ENCODE measurements at regions not wholly inside any gene's neighbourhood (a gene's known extent, or its start where the extent isn't known, plus 50 kb on each side); places are given as distances from the start of the nearest gene placed in this dataset.
"Not testable (repeated sequence)": the region's sequence is repeated elsewhere in the genome, so short reads cannot be mapped to it uniquely, and the experiment has no call there.

GRCh38 chr6:114827135-114827534 is 484.3 kb upstream of the HS3ST5 start:
- Histone ChIP-seq H3K4me3 (ENCODE audit: low read length) (no peak overlapping the region), H3K79me2 (ENCODE audit: low read length) (no peaks in the 10 kb centered on the region), H3K4me1 (ENCODE audit: low read length) (no peaks in the 10 kb centered on the region), H3K27ac (ENCODE audit: low read length) (no peak overlapping the region), H3K4me2 (ENCODE audit: low read depth, low read length) (no peak overlapping the region), H3K36me3 (replicated peaks; ENCODE audit: insufficient read depth, low read length) (no peaks in the 10 kb centered on the region), H3K9me3 (replicated peaks; ENCODE audit: insufficient read depth, low read length) (no peaks in the 10 kb centered on the region), H2AFZ (ENCODE audit: low read length) (no peak overlapping the region), H4K20me1 (ENCODE audit: insufficient read depth, low read length) (no peaks in the 10 kb centered on the region), H3F3A (ENCODE audit: insufficient read depth, low read length) (no peaks in the 10 kb centered on the region), H3K9ac (ENCODE audit: low read length) (no peak overlapping the region), H3K9me2 (replicated peaks; ENCODE audit: insufficient read depth, low read length) (no peaks in the 10 kb centered on the region), H3K27me3 (replicated peaks; ENCODE audit: insufficient read depth, low read length) (no peaks in the 10 kb centered on the region)
- DNase-seq, result no peak
- TF ChIP-seq CTCF (IDR thresholded peaks at IDR 0.05; ENCODE audit: low read length), result no peak

GRCh38 chr6:114824409-114824808 is 481.6 kb upstream of the HS3ST5 start:
- no peaks in the 10 kb centered on the region for H3F3A ChIP-seq (ENCODE audit: insufficient read depth, low read length)
- no peak overlapping the region for H3K9ac ChIP-seq (ENCODE audit: low read length)
- H3K36me3 ChIP-seq (replicated peaks; ENCODE audit: insufficient read depth, low read length), result no peaks in the 10 kb centered on the region
- H3K27me3 ChIP-seq (replicated peaks; ENCODE audit: insufficient read depth, low read length), result no peaks in the 10 kb centered on the region
- no peak for DNase-seq
- no peaks in the 10 kb centered on the region for H3K9me2 ChIP-seq (replicated peaks; ENCODE audit: insufficient read depth, low read length)
- no peaks in the 10 kb centered on the region for H4K20me1 ChIP-seq (ENCODE audit: insufficient read depth, low read length)
- no peaks in the 10 kb centered on the region for H3K9me3 ChIP-seq (replicated peaks; ENCODE audit: insufficient read depth, low read length)
- H2AFZ ChIP-seq (ENCODE audit: low read length), result no peak overlapping the region
- TF ChIP-seq EZH2 (optimal IDR thresholded peaks at IDR 0.05; ENCODE audit: low read depth, low read length), result no peak
- TF ChIP-seq CTCF (IDR thresholded peaks at IDR 0.05; ENCODE audit: low read length), result no peak
- TF ChIP-seq EZH2phosphoT487 (IDR thresholded peaks at IDR 0.05; ENCODE audit: low read length), result no peak
- H3K4me1 ChIP-seq (ENCODE audit: low read length), result no peaks in the 10 kb centered on the region
- no peaks in the 10 kb centered on the region for H3K79me2 ChIP-seq (ENCODE audit: low read length)
- no peak overlapping the region for H3K27ac ChIP-seq (ENCODE audit: low read length)
- no peak overlapping the region for H3K4me3 ChIP-seq (ENCODE audit: low read length)
- H3K4me2 ChIP-seq (ENCODE audit: low read depth, low read length), result no peak overlapping the region

GRCh38 chr6:114816678-114817077 is 473.9 kb upstream of the HS3ST5 start:
- Histone ChIP-seq H3K36me3 (replicated peaks; ENCODE audit: insufficient read depth, low read length) (no peaks in the 10 kb centered on the region), H3F3A (ENCODE audit: insufficient read depth, low read length) (no peaks in the 10 kb centered on the region), H2AFZ (ENCODE audit: low read length) (no peak overlapping the region), H3K9me2 (replicated peaks; ENCODE audit: insufficient read depth, low read length) (no peaks in the 10 kb centered on the region), H3K27ac (ENCODE audit: low read length) (no peak overlapping the region), H3K27me3 (replicated peaks; ENCODE audit: insufficient read depth, low read length) (no peaks in the 10 kb centered on the region), H3K4me3 (ENCODE audit: low read length) (no peak overlapping the region), H4K20me1 (ENCODE audit: insufficient read depth, low read length) (no peaks in the 10 kb centered on the region), H3K79me2 (ENCODE audit: low read length) (no peaks in the 10 kb centered on the region), H3K9ac (ENCODE audit: low read length) (no peak overlapping the region), H3K9me3 (replicated peaks; ENCODE audit: insufficient read depth, low read length) (no peaks in the 10 kb centered on the region), H3K4me2 (ENCODE audit: low read depth, low read length) (no peak overlapping the region), H3K4me1 (ENCODE audit: low read length) (no peaks in the 10 kb centered on the region)
- TF ChIP-seq EZH2phosphoT487 (IDR thresholded peaks at IDR 0.05; ENCODE audit: low read length) (no peak), CTCF (IDR thresholded peaks at IDR 0.05; ENCODE audit: low read length) (no peak), EZH2 (optimal IDR thresholded peaks at IDR 0.05; ENCODE audit: low read depth, low read length) (no peak)
- DNase-seq, result no peak

GRCh38 chr6:114810468-114810867 is 467.6 kb upstream of the HS3ST5 start:
- H3K9ac ChIP-seq (ENCODE audit: low read length), result no peak overlapping the region
- H4K20me1 ChIP-seq (ENCODE audit: insufficient read depth, low read length), result no peaks in the 10 kb centered on the region
- no peaks in the 10 kb centered on the region for H3K79me2 ChIP-seq (ENCODE audit: low read length)
- H3K4me1 ChIP-seq (ENCODE audit: low read length), result no peaks in the 10 kb centered on the region
- no peak overlapping the region for H3K4me3 ChIP-seq (ENCODE audit: low read length)
- TF ChIP-seq EZH2 (optimal IDR thresholded peaks at IDR 0.05; ENCODE audit: low read depth, low read length) (no peak), EZH2phosphoT487 (IDR thresholded peaks at IDR 0.05; ENCODE audit: low read length) (no peak), CTCF (IDR thresholded peaks at IDR 0.05; ENCODE audit: low read length) (no peak)
- H3F3A ChIP-seq (ENCODE audit: insufficient read depth, low read length), result no peaks in the 10 kb centered on the region
- no peak overlapping the region for H3K4me2 ChIP-seq (ENCODE audit: low read depth, low read length)
- no peak overlapping the region for H2AFZ ChIP-seq (ENCODE audit: low read length)
- DNase-seq, result no peak
- H3K36me3 ChIP-seq (replicated peaks; ENCODE audit: insufficient read depth, low read length), result no peaks in the 10 kb centered on the region
- H3K27ac ChIP-seq (ENCODE audit: low read length), result no peak overlapping the region
- H3K9me2 ChIP-seq (replicated peaks; ENCODE audit: insufficient read depth, low read length), result no peaks in the 10 kb centered on the region
- no peaks in the 10 kb centered on the region for H3K27me3 ChIP-seq (replicated peaks; ENCODE audit: insufficient read depth, low read length)
- H3K9me3 ChIP-seq (replicated peaks; ENCODE audit: insufficient read depth, low read length), result no peaks in the 10 kb centered on the region

- not testable (repeated sequence) for H3K9me2 ChIP-seq (replicated peaks; ENCODE audit: insufficient read depth, low read length); H3K9ac ChIP-seq (ENCODE audit: low read length); H2AFZ ChIP-seq (ENCODE audit: low read length)
Measured at GRCh38 chr6:114805426-114805825, 462.6 kb upstream of the HS3ST5 start.

More at GRCh38 chr6:114805426-114805825, 462.6 kb upstream of the HS3ST5 start:
- not testable (repeated sequence) for H3K79me2 ChIP-seq (ENCODE audit: low read length); H3F3A ChIP-seq (ENCODE audit: insufficient read depth, low read length); H3K27ac ChIP-seq (ENCODE audit: low read length); H3K9me3 ChIP-seq (replicated peaks; ENCODE audit: insufficient read depth, low read length); H3K4me3 ChIP-seq (ENCODE audit: low read length); H3K4me2 ChIP-seq (ENCODE audit: low read depth, low read length); H4K20me1 ChIP-seq (ENCODE audit: insufficient read depth, low read length); DNase-seq; H3K36me3 ChIP-seq (replicated peaks; ENCODE audit: insufficient read depth, low read length); H3K4me1 ChIP-seq (ENCODE audit: low read length); H3K27me3 ChIP-seq (replicated peaks; ENCODE audit: insufficient read depth, low read length)
